Right lobe of liver (tissue), 6 donors: ENCODE measurements at regions not wholly inside any gene's neighbourhood (a gene's known extent, or its start where the extent isn't known, plus 50 kb on each side); places are given as distances from the start of the nearest gene placed in this dataset.

Experiments
- ATAC-seq, 4 donors: fragments of 200-7000 bp; cut with Tn5 transposase; one replicate each; pipeline ENCODE4 v1.9.1; 2020; ENCODE audit warnings: mild to moderate bottlenecking in 4 of 4, moderate library complexity in 4 of 4
- DNase-seq, 3 donors: peaks; one replicate each; pipeline ENCODE4 v3.0.0-alpha.2; 2020
- H3K27ac ChIP-seq, 3 donors: fragments of 200-600 bp; one replicate each; pipeline ENCODE4 v1.8.0; 2022
- H3K27me3 ChIP-seq, 2 donors: fragments of 200-600 bp; one replicate each; pipeline ENCODE4 v1.8.0; 2022
- H3K36me3 ChIP-seq, 4 donors: fragments of 200-600 bp; sonication (generic) in 1 of 4; one replicate each; pipeline versions ENCODE4 v1.5.1 to v1.8.0; 2017 to 2022; ENCODE audit warnings: control low read depth in 1 of 4
- H3K4me1 ChIP-seq, 4 donors: fragments of 200-600 bp; sonication (generic) in 1 of 4; one replicate each; pipeline versions ENCODE4 v1.5.1 to v1.8.0; 2017 to 2022; ENCODE audit warnings: control low read depth in 1 of 4
- H3K4me3 ChIP-seq, 3 donors: fragments of 200-600 bp; one replicate each; pipeline ENCODE4 v1.8.0; 2022
- H3K9me3 ChIP-seq, 4 donors: fragments of 200-600 bp; sonication (generic) in 1 of 4; one replicate each; pipeline versions ENCODE4 v1.5.1 to v1.8.0; 2017 to 2022; ENCODE audit warnings: control low read depth in 1 of 4
- CTCF ChIP-seq, 4 donors: fragments of 200-600 bp in 3 of 4; fragments of 450-650 bp in 1 of 4; IDR thresholded peaks; one replicate each; pipeline versions ENCODE4 v1.5.1 to v1.8.0; 2016 to 2022; ENCODE audit warnings: antibody characterized with exemption in 4 of 4, mild to moderate bottlenecking in 2 of 4
- POLR2A ChIP-seq: fragments of 450-650 bp; IDR thresholded peaks from one replicate; pipeline ENCODE4 v1.6.1; 2017; ENCODE audit warnings: antibody characterized with exemption, mild to moderate bottlenecking
- WGBS: methylation state at CpG from one replicate; pipeline ENCODE4 v1.1.6; 2018; ENCODE audit warnings: low coverage, low lambda C conversion rate; ENCODE audit not compliant: insufficient coverage; ENCODE audit errors: missing lambda C conversion rate; 5-methylcytosine and 5-hydroxymethylcytosine counted together
- intact Hi-C, 2 donors: fragments of 100-400 bp; cut with DNase I; formaldehyde crosslinking; loops; one replicate each; pipeline versions ENCODE4 v1.11.2 to v1.14.1; 2022
- donor health status: DM: no; HTN: yes; CAD: no.
- donor health status: DM: no; HTN: no; CAD: no.
- donor health status: DM: no; HTN: no; CAD: no.
- donor health status: DM: no; HTN: yes; CAD: no.
- donor health status: DM: no; HTN: yes; CAD: no.

GRCh38 chr11:28520291-28520690 is 412.1 kb downstream of the METTL15 start:
- ATAC-seq: no peak
- Histone ChIP-seq H3K4me1 (no peaks in the 10 kb centered on the region), H3K36me3 (no peaks in the 10 kb centered on the region), H3K27me3 (no peaks in the 10 kb centered on the region), H3K27ac (no peak overlapping the region), H3K9me3 (no peaks in the 10 kb centered on the region), H3K4me3 (no peak overlapping the region)
- 50% methylated on average over 1 of the region's 1 CpG for WGBS
- TF ChIP-seq CTCF (IDR thresholded peaks at IDR 0.05) (no peak), POLR2A (no peak)
- no peak for DNase-seq
- intact Hi-C loops: no loop called here

- Histone ChIP-seq H3K4me1 (no peaks in the 10 kb centered on the region), H3K9me3 (no peaks in the 10 kb centered on the region), H3K36me3 (no peaks in the 10 kb centered on the region), H3K4me3 (no peak overlapping the region), H3K27ac (no peak overlapping the region), H3K27me3 (no peaks in the 10 kb centered on the region)
- ATAC-seq (no peak), DNase-seq (no peak)
- TF ChIP-seq CTCF (IDR thresholded peaks at IDR 0.05) (no peak), POLR2A (no peak)
- intact Hi-C loops: no loop called here
Measured at GRCh38 chr11:28518825-28519224, 410.6 kb downstream of the METTL15 start.

- Histone ChIP-seq H3K27ac (no peak overlapping the region), H3K4me1 (no peaks in the 10 kb centered on the region), H3K4me3 (no peak overlapping the region), H3K9me3 (no peaks in the 10 kb centered on the region), H3K27me3 (no peaks in the 10 kb centered on the region), H3K36me3 (no peaks in the 10 kb centered on the region)
- DNase-seq: no peak
- intact Hi-C loops: no loop called here
- WGBS: 55% methylated on average over 5 of the region's 5 CpGs
- TF ChIP-seq POLR2A (no peak), CTCF (IDR thresholded peaks at IDR 0.05) (no peak)
- ATAC-seq: no peak
Measured at GRCh38 chr11:28517621-28518020, 409.4 kb downstream of the METTL15 start.

- 100% methylated on average over 2 of the region's 2 CpGs for WGBS
- DNase-seq (no peak), ATAC-seq (no peak)
- Histone ChIP-seq H3K9me3 (no peaks in the 10 kb centered on the region), H3K4me3 (no peak overlapping the region), H3K27ac (no peak overlapping the region), H3K4me1 (no peaks in the 10 kb centered on the region), H3K27me3 (no peaks in the 10 kb centered on the region), H3K36me3 (no peaks in the 10 kb centered on the region)
- intact Hi-C loops: no loop called here
- no peak for TF ChIP-seq POLR2A
- TF ChIP-seq CTCF (IDR thresholded peaks at IDR 0.05): no peak
Measured at GRCh38 chr11:28514391-28514790, 406.2 kb downstream of the METTL15 start.

- DNase-seq (no peak), ATAC-seq (no peak)
- Histone ChIP-seq H3K4me1 (no peaks in the 10 kb centered on the region), H3K27me3 (no peaks in the 10 kb centered on the region), H3K36me3 (no peaks in the 10 kb centered on the region), H3K4me3 (no peak overlapping the region), H3K9me3 (no peaks in the 10 kb centered on the region), H3K27ac (no peak overlapping the region)
- intact Hi-C loops: no loop called here
- TF ChIP-seq CTCF (IDR thresholded peaks at IDR 0.05) (no peak), POLR2A (no peak)
- no CpG with 5 or more reads among the region's 19 CpGs for WGBS
Measured at GRCh38 chr11:28512143-28512756, 404.1 kb downstream of the METTL15 start.
